Anterior cingulate cortex (tissue), 58 donors: ENCODE measurements at regions not wholly inside any gene's neighbourhood (a gene's known extent, or its start where the extent isn't known, plus 50 kb on each side); places are given as distances from the start of the nearest gene placed in this dataset.
"Not testable (repeated sequence)": the region's sequence is repeated elsewhere in the genome, so short reads cannot be mapped to it uniquely, and the experiment has no call there.

Experiments used
- DNase-seq, 58 donors: peaks; one replicate each; lab custom pipeline; 2025; lab: John Stamatoyannopoulos, UW

DNA sequence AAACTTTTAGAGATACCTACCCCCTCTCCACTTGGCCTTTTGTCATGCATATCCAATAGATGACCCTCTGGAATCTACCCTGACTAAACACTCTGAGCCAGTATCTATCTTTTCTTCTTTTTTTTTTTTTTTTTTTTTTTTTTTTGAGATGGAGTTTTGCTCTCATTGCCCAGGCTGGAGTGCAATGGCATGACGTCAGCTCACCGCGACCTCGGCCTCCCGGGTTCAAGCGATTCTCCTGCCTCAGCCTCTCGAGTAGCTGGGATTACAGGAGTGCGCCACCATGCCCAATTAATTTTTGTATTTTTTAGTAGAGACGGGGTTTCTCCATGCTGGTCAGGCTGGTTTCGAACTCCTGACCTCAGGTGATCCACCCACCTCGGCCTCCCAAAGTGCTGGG is 50.8 kb upstream of the GRIN2B start:
- not testable (repeated sequence) for DNase-seq

DNA sequence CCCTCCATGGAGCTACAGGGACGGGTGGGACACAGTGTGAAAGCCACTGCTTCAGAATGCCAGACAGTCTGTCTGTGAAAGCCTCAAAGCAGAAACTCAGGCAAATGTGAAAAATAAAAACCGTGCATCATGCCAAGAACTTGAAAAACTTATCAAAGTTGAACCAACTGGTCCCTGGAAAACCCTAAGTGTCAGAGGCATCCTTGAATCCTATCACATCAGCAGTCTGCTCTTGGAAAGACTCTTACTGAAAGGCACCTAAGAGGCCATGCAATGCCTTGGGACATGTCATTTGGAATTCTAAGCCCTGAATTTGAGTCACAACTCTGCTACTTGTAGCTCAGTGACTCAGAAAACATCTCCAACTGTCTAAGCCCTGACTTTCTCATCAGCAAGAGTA is 62.4 kb upstream of the GRIN2B start:
- no peak for DNase-seq

DNA sequence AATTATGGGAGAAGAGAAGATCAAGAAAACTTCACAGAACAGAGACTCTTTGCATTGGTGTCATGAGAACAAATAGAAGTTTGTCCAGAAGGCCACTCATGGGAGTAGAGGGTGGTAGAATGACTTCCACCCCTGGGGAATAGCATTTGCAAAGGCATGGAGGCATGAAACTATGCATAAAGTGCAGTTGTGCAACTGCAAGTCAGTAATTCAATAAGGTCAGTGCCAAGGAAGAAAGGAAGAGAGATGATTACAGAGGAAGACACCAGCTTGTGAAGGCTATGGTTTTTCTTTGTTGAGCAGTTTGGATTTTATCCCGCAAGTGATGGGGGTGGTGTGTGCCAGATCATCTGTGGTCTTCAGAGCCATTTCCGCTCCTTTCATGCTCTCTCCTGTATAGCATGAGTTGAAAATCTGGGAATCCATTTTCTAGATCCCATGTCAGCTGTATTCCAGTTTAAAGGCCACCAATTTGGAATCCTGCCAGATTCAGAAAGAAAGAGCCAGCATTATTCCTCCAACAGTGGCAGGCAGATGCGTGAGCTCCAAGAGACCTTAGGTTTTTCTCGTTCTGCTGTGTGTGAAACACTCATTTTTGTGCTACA is 67.6 kb upstream of the GRIN2B start:
- no peak for DNase-seq

DNA sequence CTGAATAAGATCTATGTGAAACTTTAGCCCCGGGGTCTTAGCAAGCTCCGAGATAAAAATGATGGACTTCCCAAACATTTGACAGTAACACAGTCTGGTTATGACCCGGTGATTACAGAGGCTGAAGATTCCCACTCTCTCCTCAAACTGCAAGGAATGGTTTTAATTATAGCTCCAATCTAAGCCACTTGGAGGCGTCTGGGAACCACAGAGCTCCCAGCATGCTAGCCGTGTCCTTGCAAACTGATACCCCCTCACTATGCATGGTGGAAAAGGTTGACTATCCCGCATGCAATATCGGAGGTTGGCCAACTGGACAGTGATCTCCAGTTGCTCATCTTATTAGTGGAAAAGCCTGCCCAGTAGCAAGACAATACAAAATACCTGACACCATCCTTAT is 76.5 kb upstream of the GRIN2B start:
- DNase-seq, result no peak

DNA sequence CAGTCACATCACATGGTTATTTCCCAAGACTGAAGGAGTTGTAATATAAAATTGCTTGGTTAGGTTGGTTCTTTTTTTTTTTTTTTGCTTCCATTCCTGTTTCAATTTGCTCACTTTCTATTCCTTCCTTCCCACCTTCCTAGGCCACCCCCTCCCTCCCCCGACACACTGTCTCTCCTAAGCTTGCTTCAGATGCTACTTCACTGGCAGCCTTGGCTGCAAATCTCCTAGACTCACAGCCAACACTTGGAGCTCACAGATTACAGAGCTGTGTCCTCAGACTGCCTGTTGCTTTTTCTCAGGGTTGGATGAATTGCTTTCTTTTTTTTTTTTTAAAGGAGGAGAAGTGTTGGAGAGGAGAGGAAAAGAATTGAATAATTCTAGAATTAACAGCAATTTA is 77.3 kb upstream of the GRIN2B start:
- DNase-seq, result peak in 33 of 58 donors; percentile 2 to 73 (median 30)

DNA sequence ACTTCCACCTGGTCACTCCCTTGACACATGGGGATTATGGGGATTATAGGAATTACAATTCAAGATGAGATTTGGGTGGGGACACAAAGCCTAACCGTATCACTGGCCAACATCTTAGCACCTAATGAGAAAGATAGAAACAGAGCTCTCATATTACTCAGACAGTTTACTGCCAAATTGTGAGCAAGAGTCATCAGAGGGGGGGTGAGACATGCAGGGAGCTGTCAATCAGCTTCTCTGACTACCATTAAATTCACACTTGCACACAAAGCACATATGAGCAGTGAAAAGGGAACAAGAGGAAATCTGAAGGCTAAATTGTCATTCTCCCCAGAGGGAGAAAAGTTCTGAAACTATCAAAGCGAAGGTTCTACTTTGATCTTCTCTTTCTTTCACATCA is 78.1 kb upstream of the GRIN2B start:
- no peak for DNase-seq

DNA sequence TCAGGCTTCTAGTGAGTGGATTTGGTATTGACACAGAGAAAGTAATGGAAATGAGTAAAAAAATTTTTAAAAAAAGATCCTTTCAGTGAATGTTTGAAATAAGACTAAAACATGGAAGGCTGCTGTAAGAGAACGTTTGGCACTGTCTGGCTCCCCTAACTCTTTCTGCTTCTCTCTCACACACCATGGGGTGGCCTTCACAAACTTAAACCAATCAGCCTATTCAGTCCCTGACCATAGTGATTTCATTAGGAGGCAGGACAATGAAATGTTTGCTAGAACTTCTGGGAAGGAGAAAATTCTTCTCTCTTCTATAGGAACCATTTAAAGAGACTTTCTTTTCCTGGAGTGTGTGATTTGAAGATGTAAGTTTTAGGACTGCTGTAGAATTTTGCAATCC is 84.2 kb upstream of the GRIN2B start:
- DNase-seq, result no peak

DNA sequence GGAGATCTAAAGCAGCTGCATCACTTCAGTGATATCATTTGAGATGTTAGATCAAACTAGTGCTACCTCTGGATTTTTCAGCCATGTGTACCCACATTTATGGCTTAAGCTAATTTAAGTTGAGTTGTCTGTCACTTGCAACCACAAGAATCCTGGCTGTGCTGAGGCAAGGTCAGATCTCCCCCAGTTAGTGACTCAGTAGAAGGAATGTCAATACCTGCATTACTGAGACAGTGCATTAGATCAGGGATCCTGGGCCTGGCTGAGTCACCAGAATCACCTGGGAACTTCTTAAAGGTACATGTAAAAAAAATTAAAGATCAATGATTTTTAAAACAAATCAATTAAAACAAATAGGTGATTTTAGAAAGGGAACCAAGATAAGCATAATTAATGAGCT is 84.6 kb upstream of the GRIN2B start:
- no peak for DNase-seq

DNA sequence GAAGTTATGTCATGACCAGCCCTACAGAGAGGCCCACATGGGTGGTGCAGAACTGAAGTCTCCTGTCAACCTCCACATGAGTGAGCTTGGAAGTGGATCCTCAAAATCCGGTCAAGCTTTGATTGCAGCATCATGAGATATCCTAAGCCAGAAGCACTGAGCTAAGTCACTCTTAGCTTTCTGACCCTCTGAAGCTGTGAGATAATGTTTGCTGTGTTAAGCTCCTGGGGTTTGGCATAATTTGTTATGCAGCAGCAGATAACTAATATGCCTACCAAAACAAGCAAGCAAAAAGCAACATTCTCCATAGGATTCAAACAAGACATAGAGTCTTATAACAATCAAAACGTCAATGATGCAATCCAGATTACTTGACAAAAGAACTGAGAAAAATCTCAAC is 87.6 kb upstream of the GRIN2B start:
- DNase-seq, result no peak

DNA sequence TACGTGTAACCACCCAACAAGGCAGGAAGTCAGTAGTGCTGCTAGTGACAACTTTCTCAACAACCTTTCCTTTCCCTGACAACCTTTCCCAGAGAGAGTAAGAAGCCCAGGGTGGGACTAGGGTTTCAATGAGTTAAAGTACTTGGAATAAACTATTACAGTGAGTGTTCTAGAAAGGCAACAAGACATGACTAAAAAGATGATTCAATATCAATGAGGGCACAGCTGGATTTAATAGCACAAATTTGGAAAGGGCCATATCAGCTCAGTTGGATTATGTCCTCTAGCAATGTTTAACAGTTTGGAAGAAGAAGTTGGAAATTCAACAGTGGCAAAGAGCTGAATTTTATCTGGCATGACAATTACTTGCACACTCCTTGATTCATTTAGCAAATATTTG is 90.4 kb upstream of the GRIN2B start:
- no peak for DNase-seq

DNA sequence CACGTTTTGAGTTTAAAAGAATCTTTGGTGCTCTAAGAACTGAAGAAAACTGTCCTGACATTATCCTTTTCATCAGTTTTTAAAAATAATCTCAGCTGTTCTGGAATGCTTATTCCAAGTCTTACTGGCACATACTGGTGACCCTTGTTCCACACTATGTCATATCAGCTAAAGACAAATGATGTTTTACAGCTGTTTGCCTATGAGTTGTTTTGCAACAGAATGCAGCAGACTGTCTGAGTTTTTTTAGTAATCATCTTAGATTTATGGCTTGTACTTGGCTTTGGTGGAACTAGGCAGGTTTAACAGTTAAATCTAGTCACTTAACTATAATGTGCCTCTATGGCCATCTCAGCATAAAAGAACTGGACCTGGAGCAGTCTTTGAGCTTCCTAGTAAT is 91.6 kb upstream of the GRIN2B start:
- no peak for DNase-seq

DNA sequence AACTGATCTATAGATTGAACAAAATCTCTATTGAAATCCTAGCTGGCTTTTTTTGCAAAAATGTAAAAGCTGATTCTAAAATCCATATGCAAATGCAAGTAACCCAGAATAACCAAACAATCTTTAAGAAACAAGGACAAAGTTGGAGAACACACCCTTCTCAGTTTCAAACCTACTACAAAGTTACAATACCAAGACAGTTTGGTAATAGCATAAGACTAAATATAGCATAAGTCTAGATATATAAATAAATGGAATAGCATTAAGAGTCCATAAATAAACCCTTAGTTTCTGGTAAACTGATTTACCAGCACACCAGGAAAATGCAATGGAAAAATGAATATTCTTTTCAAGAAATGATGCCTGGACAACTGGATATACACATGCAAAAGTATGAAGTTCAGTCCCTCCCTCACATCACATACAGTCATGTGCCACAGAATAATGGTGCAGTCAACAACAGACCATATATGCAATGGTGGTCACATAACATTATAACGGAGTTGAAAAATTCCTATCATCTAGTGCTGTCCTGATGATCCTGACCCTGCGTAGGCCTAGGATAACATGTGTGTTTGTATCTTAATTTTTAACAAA is 94.5 kb upstream of the GRIN2B start:
- DNase-seq, result no peak

DNA sequence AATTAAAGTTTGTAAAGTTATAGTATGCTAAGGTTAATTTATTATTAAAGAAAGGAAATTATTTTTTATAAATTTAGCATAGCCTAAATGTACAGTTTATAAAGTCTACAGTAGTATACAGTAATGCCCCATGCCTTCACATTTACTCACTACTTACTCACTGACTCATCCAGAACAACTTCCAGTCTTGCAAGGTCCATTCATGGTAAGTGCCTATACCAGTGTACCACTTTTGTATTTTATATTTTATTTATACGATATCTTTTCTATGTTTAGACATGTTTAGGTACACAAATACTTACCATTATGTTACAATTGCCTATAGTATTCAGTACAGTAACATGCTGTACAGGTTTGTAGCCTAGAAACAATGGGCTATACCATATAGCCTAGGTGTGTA is 95.1 kb upstream of the GRIN2B start:
- DNase-seq, result no peak

DNA sequence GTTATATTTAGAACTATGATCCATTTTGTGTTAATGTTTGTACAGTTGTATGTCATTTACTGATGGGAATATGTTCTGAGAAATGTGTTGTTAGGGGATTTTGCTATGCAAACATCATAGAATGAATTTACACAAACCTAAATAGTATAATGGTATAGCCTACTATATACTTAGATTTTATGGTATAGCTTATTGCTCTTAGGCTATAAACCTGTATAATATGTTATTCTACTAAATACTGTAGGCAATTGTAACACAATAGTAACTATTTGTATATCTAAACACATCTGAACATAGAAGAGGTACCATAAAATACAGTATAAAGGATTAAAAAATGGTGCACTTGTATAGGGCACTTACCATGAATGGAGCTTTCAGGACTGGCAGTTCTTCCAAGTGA is 105.4 kb upstream of the GRIN2B start:
- no peak for DNase-seq

DNA sequence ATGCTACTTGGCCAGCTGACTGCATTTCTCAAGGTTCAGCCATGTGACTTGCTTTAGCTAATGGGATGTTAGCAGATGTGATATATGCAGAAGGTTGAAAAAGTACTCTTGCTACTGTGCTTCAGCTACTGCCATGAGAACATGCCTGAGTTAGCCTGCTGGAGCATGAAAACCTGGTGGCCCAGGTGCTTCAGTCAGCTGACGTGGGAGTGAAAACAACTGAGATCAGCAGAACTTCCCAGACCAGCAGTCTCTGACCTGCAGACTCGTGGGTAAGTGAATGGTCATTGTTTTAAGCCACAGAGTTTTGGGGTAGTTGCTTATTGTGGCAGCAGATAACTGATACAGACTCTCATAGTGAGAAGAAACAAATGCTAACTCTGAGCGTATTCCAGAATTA is 118.6 kb upstream of the GRIN2B start:
- DNase-seq, result no peak

DNA sequence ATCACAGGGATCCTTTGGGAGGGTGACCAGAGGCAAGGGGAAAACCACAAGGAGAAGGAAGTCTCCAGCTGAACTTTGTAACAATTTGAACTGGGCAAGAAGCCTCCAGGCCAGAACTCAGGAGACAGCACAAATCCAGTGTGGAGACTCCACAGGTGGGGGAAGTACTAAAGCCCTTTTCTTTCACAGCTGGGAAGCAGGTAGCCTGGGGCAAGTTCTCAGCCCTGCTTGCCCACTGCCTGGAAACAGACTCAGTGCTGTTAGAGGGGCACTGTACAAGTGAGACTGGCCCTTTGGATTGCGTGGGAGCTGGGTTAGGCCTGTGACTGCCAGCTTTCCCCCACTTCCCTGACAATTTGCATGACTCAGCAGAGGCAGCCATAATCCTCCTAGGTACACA is 120.2 kb upstream of the GRIN2B start:
- DNase-seq, result not testable (repeated sequence)

DNA sequence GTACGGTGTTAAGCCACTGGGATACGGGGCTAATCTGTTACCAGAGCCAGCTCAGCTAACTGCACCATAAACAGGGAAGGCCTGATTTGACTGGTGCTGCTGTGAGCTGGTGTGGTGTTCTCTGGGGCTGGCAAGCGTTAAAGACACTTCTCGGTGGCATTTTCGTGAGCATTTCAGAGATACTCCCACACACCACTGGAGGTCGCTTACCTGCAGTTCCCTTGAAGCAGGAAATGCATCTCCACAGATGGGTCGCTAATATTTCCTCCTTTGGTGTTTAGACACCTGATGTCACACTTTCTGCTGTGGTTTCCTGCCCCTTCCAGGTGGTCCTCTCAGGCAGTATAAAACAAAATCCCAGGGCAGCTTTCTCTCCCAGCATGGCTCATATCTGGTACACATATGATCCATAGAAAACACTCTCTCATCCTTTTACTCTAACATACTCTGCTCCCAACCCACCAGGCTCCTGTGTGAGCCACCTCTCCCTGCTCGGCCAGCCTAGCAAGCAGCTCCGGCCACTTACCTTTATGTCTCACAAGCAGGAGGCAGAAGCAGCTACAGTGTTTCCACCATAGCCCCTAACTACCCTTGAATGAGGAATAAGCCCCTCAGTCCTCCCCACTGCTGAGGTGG is 129.9 kb upstream of the GRIN2B start:
- peak in 4 of 58 donors; percentile 1 to 12 (median 5) for DNase-seq

DNA sequence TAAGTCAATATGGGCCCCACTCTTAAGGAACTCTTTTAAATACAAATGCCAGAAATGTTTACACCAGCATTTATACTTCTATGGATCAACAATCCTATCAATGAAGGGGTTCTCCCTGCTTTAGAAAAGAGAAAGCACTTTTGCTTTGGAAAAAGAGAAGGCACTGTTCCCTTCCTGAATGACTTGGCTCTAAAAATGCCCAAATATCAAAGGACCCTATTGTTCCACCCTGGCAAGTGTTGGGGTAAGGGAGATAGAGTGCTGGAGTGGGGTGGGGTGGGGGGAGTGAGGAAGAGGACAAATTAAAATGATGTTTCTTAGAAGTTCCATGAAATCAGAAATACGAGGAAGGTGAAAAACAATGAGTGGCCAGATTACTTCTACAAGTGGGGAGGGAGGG is 131.6 kb upstream of the GRIN2B start:
- peak in 5 of 58 donors; percentile 3 to 10 (median 5) for DNase-seq

DNA sequence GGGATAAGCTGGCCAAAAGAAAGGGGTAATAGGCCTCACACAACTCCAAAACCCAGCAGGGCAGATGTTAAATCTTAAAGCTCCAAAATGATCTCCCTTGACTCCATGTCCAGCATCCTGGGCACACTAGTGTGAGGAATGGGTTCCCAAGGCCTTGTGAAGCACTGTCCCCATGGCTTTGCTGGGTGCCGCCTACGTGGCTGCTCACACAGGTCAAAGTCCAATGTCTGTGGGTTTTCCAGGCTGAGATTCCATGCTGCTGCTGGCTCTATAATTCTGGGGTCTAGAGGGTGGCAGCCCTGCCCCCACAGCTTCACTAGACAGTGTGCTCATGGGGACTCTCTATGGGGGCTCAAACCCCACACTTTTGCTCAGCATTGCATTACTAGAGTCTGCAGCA is 145.3 kb upstream of the GRIN2B start:
- no peak for DNase-seq

DNA sequence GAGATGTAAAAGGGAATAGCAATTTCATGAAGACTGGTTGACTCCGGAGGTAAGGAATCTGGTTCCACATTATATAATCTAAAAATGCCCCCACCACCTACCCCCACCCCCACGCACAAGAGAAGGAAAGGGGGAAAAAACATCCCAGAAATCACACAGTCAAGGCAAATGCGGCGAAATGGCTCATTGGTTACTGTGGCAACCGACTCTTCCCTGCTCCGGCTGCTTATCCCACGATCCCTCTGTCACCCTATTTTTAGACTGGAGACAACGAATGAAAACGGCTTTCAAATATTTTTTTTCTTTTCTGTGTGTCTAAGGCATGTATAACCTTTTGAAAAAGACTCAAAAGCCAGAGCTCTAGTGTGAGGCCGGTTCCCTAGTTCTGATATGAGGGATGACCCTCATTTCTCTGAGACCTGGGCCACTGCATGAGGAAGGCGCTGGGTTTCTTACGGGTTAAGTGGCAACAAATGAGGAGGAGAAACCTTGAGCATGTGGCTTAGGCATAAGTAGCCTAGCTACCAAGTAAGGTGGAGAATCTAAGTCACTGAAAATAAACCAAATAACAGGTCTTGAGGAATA is 148.3 kb upstream of the GRIN2B start:
- DNase-seq, result peak in 36 of 58 donors; percentile 1 to 67 (median 30)

DNA sequence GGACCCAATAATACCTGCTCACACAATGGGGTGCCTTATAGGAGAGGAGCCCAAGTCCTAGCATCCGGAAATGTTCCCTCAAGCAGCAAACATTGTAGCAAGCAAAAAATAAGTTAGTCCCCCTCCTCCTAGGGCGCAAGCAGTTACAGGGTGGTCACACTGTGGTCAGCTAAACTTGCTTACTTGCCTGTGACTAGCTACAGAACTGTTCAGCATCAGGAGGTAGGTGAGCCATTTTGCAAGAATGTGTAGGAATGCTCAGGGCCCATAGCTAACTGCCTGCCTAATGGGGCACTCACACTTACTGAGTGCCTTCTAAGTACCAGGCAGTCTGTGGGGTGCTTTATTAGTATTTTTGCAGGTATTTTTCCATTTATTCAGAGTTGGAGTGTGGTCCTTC is 154.6 kb upstream of the GRIN2B start:
- DNase-seq, result no peak

DNA sequence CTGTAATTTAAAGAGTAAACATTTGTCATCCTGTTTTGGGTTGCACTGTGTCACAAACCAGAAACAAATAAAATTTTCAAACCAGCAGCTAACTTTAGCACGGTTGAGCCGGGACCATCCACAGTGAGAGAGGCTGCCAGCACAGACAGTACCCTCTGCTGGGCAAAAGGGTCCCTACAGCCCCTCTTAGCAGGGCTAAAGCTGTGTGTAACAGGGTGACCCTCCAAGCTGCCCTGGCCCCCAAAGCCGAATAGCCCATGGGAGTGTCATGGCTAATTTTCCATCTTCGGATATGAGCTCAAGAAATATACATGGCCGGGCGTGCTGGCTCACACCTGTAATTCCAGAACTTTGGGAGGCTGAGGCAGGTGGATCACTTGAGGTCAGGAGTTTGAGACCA is 157.1 kb upstream of the GRIN2B start:
- DNase-seq, result no peak
